Middle frontal gyrus (tissue), 1 donor: ENCODE measurements at regions not wholly inside any gene's neighbourhood (a gene's known extent, or its start where the extent isn't known, plus 50 kb on each side); places are given as distances from the start of the nearest gene placed in this dataset.

Source experiments
- DNase-seq: peaks from one replicate; pipeline ENCODE4 v3.0.0-alpha.2; 2015; ENCODE audit warnings: low spot score; ENCODE audit errors: extremely low spot score

DNA sequence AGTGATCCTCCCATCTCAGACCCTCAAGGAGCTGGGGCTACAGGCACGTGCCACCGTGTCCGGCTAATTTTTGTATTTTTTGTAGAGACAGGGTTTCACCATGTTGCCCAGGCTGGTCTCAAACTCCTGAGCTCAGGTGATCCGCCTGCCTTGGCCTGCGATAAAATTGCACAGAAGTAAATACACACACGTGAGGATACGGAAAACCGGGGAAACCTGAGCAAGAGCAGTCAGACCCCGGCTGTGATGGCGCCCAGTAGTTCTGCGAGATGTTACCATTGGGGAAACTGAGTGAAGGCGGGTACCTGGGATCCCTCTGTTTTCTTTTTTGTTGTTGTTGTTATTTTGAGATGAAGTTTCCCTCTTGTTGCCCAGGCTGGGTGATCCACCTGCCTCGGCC, 114.9 kb downstream of the C9orf50 start:
- DNase-seq: no peak

DNA sequence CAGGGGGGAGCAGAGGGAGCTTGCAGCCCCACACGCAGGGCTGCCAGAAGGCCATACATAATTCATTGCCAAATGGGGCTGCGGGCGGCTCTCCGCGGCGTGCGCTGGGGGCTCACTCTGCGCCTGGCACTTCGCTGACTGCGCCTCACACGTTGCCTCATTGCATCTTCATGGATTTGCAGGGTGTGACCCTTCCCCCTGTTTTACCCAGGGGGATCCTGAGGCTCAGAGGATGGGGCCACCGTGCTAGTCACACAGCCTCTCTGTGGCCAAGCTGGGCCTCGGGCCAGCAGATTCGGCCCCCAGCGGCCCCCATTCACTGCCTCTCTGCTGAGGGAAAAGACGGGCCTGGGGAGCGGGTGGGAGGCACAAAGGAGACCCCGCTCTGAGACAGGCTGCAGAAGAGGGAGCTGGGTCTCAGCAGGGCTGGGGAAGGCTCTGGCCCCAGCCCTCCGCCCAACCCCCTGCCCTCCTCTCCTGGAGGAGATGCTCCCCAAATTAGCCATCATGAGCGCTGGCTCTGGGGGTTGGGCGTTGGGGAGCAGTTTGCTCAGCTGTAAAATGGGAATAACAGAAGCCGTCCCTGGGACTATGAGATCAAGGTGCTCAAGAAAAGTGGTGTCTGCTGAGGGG, 115.5 kb downstream of the C9orf50 start:
- DNase-seq: no peak

DNA sequence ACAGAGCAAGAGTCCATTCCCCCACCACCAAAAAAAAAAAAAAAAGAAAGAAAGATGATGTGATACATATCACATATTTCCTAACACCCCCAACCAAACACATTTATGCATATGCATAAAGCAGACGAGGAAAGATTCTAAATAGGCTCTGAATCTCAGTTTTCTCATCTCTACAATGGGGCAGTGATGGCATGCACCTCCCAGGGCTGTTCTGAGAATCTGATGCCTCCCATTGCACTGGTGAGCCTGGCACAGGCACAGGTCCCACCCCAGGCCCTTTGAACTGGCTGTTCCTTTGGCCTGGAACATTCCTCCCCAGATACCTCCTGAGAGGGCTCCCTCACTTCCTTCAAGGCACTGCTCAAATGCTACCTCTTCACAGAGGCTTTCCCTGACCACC, 116.5 kb downstream of the C9orf50 start:
- no peak for DNase-seq

DNA sequence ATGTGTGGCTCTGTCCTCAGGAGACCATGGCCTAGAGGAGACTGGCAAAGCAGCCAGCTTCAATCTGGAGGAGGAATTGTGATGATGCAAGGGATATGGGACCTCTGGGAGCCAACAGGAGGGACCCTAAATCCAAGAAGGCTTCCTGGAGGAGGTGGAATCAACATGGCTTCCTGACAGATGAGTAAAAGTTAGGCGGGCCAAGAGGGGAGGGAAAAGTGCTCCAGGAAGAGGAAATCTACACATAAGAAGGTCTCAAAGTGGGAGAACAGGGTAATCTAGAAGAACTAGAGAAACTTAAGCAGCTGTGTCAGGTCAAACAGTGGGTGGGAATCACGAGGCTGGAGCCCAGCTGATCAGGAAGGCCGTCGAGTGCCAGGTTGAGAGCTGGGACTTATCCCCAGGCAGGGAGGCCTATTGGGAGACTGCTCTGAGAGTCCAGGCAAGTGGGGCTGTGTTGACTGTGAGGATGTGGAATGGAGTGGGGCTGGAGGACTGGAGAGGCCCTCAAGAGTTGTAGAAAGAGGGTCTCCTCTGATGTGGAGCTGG, 119.1 kb downstream of the C9orf50 start:
- DNase-seq: no peak

DNA sequence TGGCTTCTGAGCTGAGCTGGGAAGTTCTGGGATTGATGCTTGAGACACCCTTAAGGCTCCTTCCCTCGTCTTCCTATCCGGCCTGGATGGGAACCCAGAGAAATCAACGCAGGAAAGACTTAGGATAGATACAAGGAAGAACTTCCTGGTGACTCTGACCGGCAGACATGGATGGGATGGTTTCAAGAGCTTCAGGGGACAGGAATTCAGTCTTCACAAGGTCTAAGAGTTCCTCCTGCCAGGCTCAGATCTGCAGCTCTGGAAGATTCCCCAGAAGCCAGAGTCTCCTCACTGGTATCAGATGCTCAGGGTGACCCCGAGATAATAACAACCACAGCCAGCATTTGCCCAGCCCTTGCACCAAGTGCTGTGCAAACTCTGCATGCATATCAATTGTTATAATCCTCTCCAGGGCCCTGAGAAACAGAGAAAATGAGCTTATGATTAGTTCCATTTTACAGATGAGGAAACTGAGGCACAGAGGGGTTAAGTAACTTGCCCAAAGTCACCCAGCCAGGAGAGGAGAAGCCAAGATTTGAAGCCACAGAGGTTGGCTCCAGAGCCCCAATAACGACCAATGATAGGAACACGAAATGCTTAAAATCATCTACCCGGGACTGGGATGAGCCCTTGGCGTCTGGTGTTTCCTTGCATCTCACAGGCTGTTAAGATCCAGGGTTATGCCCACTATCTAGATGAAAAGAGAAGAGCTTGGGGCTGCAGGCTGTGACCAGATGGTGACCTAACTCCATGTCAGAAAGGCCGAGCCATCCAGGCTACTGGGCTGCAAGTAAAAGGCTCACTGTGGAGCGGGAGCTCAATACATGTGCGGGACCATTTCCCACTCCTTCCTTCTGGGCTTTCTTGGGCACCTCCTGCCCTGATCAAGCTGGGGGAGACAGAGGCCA, 119.8 kb downstream of the C9orf50 start:
- DNase-seq: no peak

DNA sequence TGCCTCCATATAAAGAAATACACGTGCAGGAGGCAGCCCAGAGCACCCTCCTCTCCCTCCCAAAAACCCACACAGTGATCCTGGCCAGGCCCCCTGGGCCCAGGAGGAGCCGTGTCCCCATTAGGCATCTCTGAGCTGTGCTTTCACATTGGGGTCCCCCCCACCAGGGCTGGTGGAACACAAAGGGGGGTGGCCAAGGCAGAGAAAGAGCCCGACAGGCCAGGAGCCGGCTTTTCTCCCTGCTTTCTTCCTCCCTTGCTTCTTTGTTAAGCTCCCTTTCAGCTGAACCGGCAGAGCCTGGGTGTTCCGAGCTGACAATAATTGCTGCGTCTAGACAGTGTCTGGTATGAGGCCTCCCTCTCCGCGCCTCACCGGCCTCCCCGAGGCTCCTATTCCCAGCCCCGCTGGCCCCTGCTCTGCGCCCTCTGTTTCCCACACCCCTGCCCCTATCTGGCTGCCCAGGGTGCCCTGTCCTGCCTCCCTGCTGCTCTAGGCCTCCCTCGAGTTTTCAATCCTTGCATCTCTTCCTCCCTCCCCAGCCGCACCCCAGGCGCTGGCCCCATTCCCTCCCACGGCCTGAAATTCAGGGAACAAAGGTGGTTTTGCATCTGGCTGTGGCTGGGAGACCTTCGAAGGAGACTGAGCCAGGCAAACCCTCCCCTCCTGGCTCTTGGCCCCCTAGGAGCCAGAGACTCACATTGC, 120.6 kb downstream of the C9orf50 start:
- no peak for DNase-seq

DNA sequence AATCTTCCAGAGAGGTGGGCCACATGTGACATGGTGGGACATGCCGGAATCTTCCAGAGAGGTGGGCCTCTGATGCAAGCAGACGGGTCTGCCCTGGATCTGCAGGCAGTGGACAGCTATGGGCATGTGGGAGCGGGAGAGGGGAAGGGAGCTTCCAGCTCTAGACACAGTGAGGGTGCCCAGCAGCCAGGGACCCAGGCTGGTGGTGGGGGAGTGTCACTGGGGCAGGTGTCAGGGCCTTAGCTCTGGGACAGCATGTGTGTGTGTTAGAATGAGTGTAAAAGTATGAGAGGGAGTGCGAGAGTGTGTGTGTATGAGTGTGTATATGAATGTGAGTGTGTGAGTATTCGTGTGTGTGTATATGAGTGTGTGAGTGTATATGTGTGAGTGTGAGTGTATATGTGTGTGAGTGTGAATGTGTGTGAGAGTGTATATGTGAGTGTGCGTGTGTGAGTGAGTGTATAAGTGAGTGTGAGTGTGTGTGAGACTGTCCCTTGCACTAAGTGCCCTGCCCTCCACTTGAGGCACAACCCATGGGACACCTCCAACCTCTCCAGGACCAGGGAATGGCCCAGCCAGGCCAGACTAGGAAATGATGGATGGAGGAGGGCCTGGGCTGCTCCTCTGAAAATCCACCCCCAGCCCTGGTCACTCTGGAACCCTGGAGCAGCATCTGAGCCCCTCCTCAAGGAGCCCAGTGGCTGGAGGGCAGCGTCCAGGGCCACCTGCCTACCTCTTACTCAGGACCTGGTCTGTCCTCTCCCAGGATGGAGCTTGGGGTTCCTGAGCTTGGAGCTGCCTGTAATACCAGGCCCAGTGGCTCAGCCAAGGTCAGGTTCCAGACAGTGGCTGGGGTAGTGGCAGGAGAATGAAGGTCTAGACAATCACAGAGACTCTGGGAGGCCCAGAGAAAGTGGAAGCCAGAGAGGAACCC, 122.2 kb downstream of the C9orf50 start:
- no peak for DNase-seq

DNA sequence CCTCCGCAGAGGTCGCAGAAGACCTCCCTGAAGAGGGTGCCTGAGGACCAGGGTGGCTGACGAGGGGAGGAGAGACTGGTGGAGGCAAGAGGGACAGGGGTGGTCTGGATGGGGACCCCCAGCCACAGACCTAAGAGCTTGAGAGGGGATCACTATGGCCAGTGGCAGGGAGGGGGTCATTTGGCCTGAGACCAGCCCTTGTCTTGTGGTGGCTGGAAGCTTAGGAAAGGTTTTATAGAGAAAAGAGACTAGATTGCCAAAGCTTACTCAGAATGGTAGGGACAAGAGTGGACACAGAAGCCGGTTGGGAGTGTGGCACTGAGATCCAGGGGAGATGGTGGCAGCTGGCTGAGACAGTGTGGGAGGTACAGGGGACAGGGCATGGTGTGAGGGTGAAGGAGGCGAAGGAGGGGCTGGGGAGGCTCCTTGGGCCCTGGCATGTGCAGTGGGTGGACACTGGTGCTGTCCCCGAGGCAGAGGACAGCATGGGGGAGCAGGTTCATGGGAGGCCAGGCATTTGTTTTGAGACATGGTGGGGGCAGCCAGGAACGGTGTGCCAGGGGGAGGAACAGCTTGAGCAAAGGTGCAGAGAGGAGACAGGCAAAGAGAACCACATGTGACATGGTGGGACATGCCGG, 123.0 kb downstream of the C9orf50 start:
- no peak for DNase-seq

DNA sequence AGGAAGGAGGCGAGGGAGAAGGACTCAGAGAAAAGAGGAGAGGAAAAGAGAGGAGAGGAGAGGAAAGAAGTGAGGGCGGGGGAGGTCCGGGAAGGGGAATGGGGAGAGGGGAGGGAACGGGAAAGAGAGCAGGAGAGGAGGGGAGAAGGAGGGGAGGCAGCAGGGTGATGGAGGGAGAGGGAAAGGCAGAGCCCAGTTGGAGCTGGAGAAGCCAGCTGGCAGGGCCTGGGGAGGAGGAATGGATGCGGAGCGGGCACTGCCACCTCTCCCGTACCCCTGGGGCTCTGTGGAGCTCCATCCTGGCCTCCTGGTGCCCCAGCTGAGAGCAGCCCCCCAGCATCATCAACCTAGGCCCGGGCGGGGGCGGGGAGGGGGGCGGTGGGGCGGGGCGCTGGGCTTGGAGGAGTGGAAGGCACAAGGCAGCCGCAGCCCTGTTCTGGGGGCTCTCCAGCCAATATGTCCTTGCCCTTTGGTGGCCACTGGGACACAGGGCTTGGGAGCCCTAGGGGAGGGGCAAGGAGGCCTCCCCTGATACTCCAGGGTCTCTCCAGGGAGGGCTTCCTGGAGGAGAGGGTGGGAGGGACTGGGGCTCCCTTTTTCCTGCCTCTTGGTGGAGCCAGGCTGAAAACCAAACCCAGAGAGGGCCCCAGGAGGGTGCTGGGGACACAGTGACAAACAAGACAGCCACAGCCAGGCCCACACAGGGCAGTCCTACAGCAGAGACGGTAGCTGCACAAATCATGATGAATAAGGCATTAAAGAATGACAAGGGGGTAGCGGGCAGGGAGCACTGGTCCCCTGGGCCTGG, 123.7 kb downstream of the C9orf50 start:
- DNase-seq: no peak

DNA sequence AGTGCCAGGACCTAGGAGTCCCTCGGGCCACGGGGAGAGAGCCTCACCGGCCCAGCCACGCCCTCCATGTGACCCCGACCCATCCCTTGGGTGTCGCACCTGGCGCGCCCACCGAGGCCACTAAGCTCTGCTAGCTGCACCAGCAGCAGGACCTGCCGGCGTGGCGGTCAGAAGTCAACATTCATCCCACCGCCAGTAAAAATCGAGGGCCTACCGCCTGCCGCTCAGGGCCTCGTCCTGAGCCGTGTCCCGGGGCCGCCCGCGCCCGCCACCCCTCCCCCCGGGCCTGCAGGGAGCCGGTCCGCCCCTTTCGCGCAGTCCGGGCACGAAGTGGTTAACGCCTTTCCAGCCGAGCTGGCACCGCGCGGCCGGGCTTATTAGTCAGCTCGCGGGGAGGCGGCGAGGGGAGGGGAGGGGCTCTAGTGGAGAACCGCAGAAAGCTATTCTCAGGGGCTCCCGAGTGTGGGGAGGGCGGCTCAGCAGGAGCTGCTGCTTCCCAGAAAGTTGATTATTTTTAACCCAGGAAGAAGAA, 124.4 kb downstream of the C9orf50 start:
- peak; percentile 84 for DNase-seq

DNA sequence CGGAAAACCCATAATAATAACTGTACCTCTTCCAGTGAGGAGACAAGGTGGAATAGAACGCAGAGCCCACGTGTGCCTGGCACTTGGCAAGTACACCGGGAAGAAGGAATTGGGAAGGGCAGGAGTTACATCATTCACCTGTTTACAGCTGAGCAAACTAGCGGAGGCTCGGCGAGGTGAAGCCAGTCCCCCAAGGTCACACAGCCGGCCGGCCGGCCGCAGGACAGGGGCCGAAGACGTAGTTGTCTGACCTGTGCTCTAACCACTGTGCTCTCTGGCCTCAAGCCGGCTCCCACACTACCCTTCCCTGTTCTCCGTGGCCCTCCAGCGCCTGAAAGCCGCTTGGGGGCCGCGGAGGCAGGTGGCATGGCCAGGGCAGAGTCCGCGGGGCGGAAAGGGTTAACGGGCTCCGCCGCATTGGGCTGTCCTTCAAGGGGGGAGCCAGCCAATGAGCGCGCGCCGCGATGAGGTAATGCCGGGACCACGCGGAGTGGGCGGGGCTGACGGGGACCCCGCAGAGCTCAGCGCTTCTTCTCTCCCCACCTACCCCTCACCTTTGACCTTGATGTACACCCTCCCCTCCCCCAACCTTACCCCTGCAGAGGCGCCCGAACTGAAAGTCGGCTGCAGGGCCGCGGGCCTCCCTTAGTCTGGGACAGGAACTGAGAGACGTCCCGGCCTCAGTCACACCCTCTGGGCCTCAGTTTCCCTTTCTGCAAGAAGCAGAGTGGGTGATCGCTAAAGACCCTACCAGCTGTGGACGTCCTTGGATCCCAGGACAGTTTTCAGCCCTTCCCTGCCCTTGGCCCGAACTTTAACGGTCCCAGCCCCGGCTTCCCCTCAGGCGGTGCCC, 125.1 kb downstream of the C9orf50 start:
- DNase-seq: peak; percentile 86

DNA sequence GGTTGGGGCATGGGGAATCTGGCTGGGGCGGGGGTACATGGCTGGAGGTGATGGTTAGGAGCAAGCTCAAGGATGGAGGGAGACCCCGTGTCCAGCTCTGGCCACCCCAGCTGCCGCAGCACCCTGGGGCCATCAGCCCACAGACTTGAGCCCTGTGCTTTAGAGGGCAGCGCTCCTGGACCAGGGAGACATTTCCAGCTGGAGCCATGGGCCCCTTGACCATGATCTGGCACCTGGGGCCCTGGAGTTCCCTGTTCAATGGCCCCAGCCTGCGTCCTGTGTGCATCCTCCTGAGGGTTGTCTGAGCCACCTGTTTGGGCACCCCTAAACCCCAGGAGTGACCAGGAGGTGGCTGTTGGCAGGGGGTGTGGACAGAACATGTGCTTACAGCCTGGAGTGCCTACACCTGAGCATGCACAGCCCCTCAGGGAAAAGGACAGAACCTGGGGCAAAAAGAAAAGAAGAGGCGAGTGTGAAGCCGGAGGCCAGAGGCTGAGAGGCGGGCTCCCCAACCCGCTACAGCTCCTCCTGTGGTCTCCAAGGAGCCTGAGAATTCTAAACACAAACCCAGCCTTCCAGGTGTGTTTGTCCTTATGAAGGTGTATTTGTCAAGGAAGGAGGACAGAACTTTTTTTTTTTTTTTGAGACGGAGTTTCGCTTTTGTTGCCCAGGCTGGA, 126.7 kb downstream of the C9orf50 start:
- DNase-seq: no peak

DNA sequence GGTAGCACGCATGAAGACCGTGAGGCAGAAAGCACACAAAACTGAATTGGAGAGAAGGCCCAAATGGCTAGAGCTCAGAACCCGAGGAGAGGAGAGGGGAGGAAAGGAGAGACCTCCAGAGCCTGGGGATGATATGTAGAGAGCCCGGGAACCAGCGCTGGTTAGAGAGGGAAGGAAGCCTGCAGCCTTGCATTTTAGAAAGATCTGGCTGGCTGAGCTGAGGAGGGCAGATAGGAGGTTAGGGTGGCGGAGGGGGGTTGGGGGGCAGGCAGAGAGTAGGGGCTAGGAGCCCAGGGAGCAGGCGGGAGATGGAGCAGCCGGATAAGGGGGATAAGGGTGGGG, 127.2 kb downstream of the C9orf50 start:
- no peak for DNase-seq

DNA sequence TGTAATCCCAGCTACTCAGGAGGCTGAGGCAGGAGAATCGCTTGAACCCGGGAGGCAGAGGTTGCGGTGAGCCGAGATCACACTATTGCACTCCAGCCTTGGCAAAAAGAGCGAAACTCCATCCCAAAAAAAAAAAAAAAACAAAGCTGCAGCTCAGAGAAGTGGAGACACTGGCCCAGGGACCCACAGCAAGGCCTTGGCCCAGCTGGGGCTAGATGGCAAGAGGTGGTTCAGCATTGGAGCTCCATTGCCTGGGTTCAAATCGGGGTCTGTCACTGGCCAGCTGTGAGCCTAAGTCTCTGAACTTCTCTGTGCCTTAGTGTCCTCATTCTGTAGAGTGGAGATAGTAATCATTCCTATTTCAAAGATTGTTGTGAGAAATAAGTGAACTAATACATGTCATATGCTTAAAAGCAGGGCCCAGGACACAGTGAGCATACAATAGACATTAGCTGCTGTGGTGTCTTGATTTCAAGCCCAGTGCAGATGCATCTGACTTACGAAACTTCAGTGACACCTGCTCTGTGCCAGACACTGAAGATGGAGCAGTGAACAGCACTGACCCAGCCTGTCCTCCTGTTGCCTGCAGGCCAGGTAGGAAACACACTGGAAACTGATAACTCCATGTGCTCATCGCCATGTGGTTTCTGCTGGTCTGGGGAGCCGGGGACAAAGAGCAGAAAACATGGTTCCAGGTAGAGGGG, 127.7 kb downstream of the C9orf50 start:
- DNase-seq: no peak

DNA sequence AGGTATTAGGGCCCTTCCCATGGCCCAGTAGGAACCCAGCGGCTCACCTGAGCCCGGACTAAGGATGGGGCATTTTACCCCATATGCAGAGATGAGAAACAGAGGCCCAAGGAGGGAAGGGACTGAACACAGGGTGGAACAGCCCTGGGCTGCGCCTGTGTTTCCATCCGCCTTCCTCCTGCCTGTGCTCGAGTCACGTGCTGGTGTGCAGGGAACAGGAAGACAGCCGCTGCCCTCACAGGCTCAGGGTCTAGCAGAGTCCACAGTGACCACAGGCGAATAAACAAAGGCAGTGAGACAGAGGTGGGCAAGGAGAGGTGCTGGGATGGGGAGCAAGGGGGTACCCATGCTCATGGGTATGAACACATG, 129.4 kb downstream of the C9orf50 start:
- DNase-seq: no peak

DNA sequence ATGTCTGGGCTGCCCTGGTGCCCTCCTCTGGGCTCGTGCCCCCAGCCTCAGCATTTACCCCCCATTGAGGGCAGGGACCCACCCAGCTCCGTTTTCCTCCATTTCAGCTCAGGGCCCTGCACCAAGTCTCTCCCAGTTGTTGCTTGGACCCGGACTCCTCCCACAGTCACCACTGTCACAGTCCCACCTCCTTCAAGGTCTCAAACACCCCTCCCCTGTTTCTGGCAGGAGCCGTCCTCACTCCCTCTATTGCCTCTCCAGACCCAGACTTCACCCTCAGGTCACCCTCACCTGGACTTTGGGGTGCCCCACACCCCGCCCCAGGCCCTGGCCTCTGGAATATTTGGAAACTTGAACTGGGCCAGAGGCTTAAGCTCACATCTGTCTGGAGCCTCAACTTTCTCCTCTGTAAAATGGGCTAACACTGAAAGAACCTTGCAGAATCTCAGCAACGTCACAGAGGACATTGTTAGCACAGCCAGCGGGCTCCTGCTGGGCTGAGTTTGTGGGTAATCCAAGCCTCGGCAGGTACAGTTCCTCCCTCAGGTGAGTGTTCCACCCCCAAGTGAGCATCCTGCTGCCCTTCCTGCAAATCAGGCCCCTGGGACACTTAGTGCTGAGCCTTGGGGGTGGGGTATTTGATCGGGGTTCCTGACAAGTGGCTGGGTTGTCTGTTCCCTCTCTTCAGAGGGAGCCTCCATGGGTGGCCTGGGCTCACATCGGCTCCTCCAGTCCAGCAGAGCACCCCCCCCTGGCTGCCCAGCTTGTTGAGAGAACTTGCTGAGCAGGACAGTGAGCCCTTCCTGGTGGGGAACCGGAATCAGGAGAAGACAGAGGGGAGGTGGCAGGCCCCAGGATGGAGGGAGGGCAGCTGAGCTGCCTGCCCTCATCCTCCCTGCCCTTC, 130.1 kb downstream of the C9orf50 start:
- DNase-seq: no peak
